ENCODE measurements at regions not wholly inside any gene's neighbourhood (a gene's known extent, or its start where the extent isn't known, plus 50 kb on each side); places are given as distances from the start of the nearest gene placed in this dataset.

GRCh38 chr5:3031733-3032378 is 280.4 kb upstream of the IRX2 start:
- DNase-seq = no peak

- no peak for DNase-seq
Observed at GRCh38 chr5:3030511-3031165, 279.2 kb upstream of the IRX2 start.

- DNase-seq = no peak
Observed at GRCh38 chr5:3029396-3029795, 277.9 kb upstream of the IRX2 start.

GRCh38 chr5:3027866-3028635 is 276.6 kb upstream of the IRX2 start:
- DNase-seq = no peak

- no peak for DNase-seq
Observed at GRCh38 chr5:3027185-3027865, 275.8 kb upstream of the IRX2 start.

- DNase-seq = no peak
Observed at GRCh38 chr5:3026651-3027050, 275.2 kb upstream of the IRX2 start.

- no peak for DNase-seq
Observed at GRCh38 chr5:3026099-3026498, 274.6 kb upstream of the IRX2 start.

GRCh38 chr5:3025392-3025791 is 273.9 kb upstream of the IRX2 start:
- DNase-seq = no peak

- DNase-seq = no peak
Observed at GRCh38 chr5:3024976-3025375, 273.5 kb upstream of the IRX2 start.

- no peak for DNase-seq
Observed at GRCh38 chr5:3024554-3024953, 273.1 kb upstream of the IRX2 start.

GRCh38 chr5:3024126-3024525 is 272.6 kb upstream of the IRX2 start:
- no peak for DNase-seq

- DNase-seq = no peak
Observed at GRCh38 chr5:3023656-3024055, 272.2 kb upstream of the IRX2 start.

- no peak for DNase-seq
Observed at GRCh38 chr5:3022665-3023064, 271.2 kb upstream of the IRX2 start.

GRCh38 chr5:3020426-3020825 is 268.9 kb upstream of the IRX2 start:
- DNase-seq = no peak

GRCh38 chr5:3019045-3019444 is 267.6 kb upstream of the IRX2 start:
- DNase-seq = no peak

- DNase-seq = no peak
Observed at GRCh38 chr5:3011764-3012017, 260.2 kb upstream of the IRX2 start.

GRCh38 chr5:3010953-3011763 is 259.7 kb upstream of the IRX2 start:
- DNase-seq = no peak

- no peak for DNase-seq
Observed at GRCh38 chr5:3010301-3010952, 258.9 kb upstream of the IRX2 start.

- DNase-seq = no peak
Observed at GRCh38 chr5:3009605-3010004, 258.1 kb upstream of the IRX2 start.

GRCh38 chr5:3007577-3007976 is 256.1 kb upstream of the IRX2 start:
- no peak for DNase-seq

- DNase-seq = no peak
Observed at GRCh38 chr5:3006961-3007551, 255.6 kb upstream of the IRX2 start.

GRCh38 chr5:3006526-3006925 is 255.0 kb upstream of the IRX2 start:
- no peak for DNase-seq
